Osteoblast (primary cell): ENCODE measurements at regions not wholly inside any gene's neighbourhood (a gene's known extent, or its start where the extent isn't known, plus 50 kb on each side); places are given as distances from the start of the nearest gene placed in this dataset.

ENCODE experiments used
- DNase-seq: peaks from one replicate; pipeline ENCODE4 v3.0.0; 2011; ENCODE audit warnings: low spot score, mixed read lengths; ENCODE audit not compliant: insufficient read length; ENCODE audit errors: missing footprints
- H2AFZ ChIP-seq: 2 replicates; pipeline ENCODE4 v1.6.0; 2011; ENCODE audit warnings: mild to moderate bottlenecking, low read length
- H3K27ac ChIP-seq: 2 replicates; pipeline ENCODE4 v1.5.1; 2011; ENCODE audit warnings: mild to moderate bottlenecking, low read depth, low read length, moderate library complexity
- H3K27me3 ChIP-seq: 2 replicates; pipeline ENCODE4 v1.6.0; 2012; ENCODE audit warnings: mild to moderate bottlenecking, control low read depth, inconsistent platforms, low read length, moderate library complexity; ENCODE audit not compliant: insufficient read depth
- H3K36me3 ChIP-seq: 2 replicates; pipeline ENCODE4 v1.5.1; 2011; ENCODE audit warnings: mild to moderate bottlenecking, low read length, control low read depth, moderate library complexity; ENCODE audit not compliant: insufficient read depth
- H3K4me1 ChIP-seq: 2 replicates; pipeline ENCODE4 v1.5.1; 2011; ENCODE audit warnings: mild to moderate bottlenecking, low read length, control low read depth, moderate library complexity; ENCODE audit not compliant: insufficient read depth
- H3K4me2 ChIP-seq: 2 replicates; pipeline ENCODE4 v1.6.0; 2011; ENCODE audit warnings: mild to moderate bottlenecking, low read length; ENCODE audit not compliant: insufficient read depth
- H3K4me3 ChIP-seq: fragments of 200-600 bp; sonication (generic); 3 replicates; pipeline ENCODE4 v1.5.1; 2012; ENCODE audit warnings: mild to moderate bottlenecking, low read length, inconsistent platforms; ENCODE audit not compliant: insufficient read depth
- H3K79me2 ChIP-seq: 2 replicates; pipeline ENCODE4 v1.6.0; 2012; ENCODE audit warnings: mild to moderate bottlenecking, low read length, control low read depth, inconsistent platforms; ENCODE audit not compliant: insufficient read depth
- H3K9me3 ChIP-seq: 2 replicates; pipeline ENCODE4 v1.5.1; 2011; ENCODE audit warnings: low read depth, low read length, control low read depth
- H4K20me1 ChIP-seq: 2 replicates; pipeline ENCODE4 v1.6.0; 2012; ENCODE audit warnings: mild to moderate bottlenecking, low read length, control low read depth; ENCODE audit not compliant: insufficient read depth
- CTCF ChIP-seq: IDR thresholded peaks from 2 replicates; pipeline ENCODE4 v1.5.1; 2011; ENCODE audit warnings: mild to moderate bottlenecking, low read depth, low read length, moderate library complexity; ENCODE audit errors: extremely low read depth

- H3K79me2 ChIP-seq = no peaks in the 10 kb centered on the region
- no peaks in the 10 kb centered on the region for H4K20me1 ChIP-seq
- DNase-seq = no peak
- no peak overlapping the region for H2AFZ ChIP-seq
- H3K27ac ChIP-seq = no peak overlapping the region
- H3K9me3 ChIP-seq = no peaks in the 10 kb centered on the region
- H3K4me2 ChIP-seq = no peak overlapping the region
- no peaks in the 10 kb centered on the region for H3K4me1 ChIP-seq
- no peak for TF ChIP-seq CTCF
- no peaks in the 10 kb centered on the region for H3K27me3 ChIP-seq
- no peaks in the 10 kb centered on the region for H3K36me3 ChIP-seq
- no peak overlapping the region for H3K4me3 ChIP-seq
Observed at GRCh38 chr12:87231818-87232217, 797.4 kb downstream of the C12orf50 start.

DNA sequence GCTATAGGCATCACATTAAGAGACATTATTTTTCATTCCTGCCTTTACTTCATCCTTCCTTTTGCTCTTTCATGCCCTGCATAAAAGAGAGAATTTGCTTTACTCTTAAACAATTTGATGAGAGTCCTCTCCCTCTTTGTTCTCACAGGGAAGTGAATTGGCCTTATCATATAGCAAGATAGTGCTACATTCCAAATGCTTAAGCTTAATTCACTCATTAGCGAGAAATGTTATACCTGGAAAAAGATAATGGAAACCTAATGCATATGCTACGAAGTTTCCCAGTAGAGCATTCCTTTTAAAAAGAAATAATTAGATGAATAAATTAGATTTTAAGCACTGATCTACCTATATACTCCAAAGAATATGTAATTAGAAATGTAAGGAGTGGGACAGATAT, 798.8 kb downstream of the C12orf50 start:
- H3K27ac ChIP-seq = no peak overlapping the region
- no peak for DNase-seq
- no peaks in the 10 kb centered on the region for H3K9me3 ChIP-seq
- no peak for TF ChIP-seq CTCF
- H3K4me2 ChIP-seq = no peak overlapping the region
- H3K4me3 ChIP-seq = no peak overlapping the region
- no peaks in the 10 kb centered on the region for H3K4me1 ChIP-seq
- no peaks in the 10 kb centered on the region for H4K20me1 ChIP-seq
- H3K79me2 ChIP-seq = no peaks in the 10 kb centered on the region
- H3K27me3 ChIP-seq = no peaks in the 10 kb centered on the region
- H2AFZ ChIP-seq = no peak overlapping the region
- no peaks in the 10 kb centered on the region for H3K36me3 ChIP-seq

GRCh38 chr12:87227162-87227561, 802.0 kb downstream of the C12orf50 start:
- TF ChIP-seq CTCF = no peak

DNA sequence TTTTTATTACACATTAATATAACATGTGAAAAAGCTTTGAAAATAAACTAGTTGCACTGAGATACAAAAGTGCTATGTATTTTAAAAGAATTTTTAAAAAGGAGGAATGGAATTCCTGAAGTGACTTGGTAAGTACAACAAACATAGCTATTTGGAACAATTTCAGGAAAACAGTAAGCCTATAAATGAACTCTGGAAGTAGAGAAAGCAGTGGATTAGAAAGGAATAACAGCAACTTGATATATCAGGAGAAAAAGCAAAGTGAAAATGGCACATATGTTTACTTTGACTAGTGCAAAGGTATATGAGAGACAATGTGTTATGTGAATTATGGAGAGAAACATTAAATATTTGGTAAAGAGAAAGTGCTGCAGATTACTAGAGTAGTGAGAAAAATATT, 811.7 kb downstream of the C12orf50 start:
- no peak for DNase-seq

More at GRCh38 chr12:87227162-87227561, 802.0 kb downstream of the C12orf50 start:
- no peak overlapping the region for H3K27ac ChIP-seq
- no peaks in the 10 kb centered on the region for H3K9me3 ChIP-seq
- no peak for DNase-seq
- H2AFZ ChIP-seq = no peak overlapping the region
- no peaks in the 10 kb centered on the region for H3K79me2 ChIP-seq
- no peak overlapping the region for H3K4me2 ChIP-seq
- no peak overlapping the region for H3K4me3 ChIP-seq
- no peaks in the 10 kb centered on the region for H4K20me1 ChIP-seq
- H3K36me3 ChIP-seq = no peaks in the 10 kb centered on the region
- H3K4me1 ChIP-seq = no peaks in the 10 kb centered on the region
- no peaks in the 10 kb centered on the region for H3K27me3 ChIP-seq

More for the DNA sequence above, 811.7 kb downstream of the C12orf50 start:
- Histone ChIP-seq H2AFZ (no peak overlapping the region), H3K4me1 (no peaks in the 10 kb centered on the region), H3K27ac (no peak overlapping the region), H3K4me2 (no peak overlapping the region), H3K9me3 (no peaks in the 10 kb centered on the region), H4K20me1 (no peaks in the 10 kb centered on the region), H3K36me3 (no peaks in the 10 kb centered on the region), H3K27me3 (no peaks in the 10 kb centered on the region), H3K79me2 (no peaks in the 10 kb centered on the region), H3K4me3 (no peak overlapping the region)
- TF ChIP-seq CTCF = no peak
